ENCODE measurements at regions not wholly inside any gene's neighbourhood (a gene's known extent, or its start where the extent isn't known, plus 50 kb on each side); places are given as distances from the start of the nearest gene placed in this dataset.

- DNase-seq (ENCODE audit: low read depth): no peak
- FAIRE-seq: no peak
- TF ChIP-seq, protein P1, sequence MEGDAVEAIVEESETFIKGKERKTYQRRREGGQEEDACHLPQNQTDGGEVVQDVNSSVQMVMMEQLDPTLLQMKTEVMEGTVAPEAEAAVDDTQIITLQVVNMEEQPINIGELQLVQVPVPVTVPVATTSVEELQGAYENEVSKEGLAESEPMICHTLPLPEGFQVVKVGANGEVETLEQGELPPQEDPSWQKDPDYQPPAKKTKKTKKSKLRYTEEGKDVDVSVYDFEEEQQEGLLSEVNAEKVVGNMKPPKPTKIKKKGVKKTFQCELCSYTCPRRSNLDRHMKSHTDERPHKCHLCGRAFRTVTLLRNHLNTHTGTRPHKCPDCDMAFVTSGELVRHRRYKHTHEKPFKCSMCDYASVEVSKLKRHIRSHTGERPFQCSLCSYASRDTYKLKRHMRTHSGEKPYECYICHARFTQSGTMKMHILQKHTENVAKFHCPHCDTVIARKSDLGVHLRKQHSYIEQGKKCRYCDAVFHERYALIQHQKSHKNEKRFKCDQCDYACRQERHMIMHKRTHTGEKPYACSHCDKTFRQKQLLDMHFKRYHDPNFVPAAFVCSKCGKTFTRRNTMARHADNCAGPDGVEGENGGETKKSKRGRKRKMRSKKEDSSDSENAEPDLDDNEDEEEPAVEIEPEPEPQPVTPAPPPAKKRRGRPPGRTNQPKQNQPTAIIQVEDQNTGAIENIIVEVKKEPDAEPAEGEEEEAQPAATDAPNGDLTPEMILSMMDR (IDR thresholded peaks at IDR 0.05; ENCODE audit: insufficient read depth, low read length, severe bottlenecking): no peak
- Histone ChIP-seq H3K4me3 (ENCODE audit: low read depth, low read length) (no peak overlapping the region), H3K27me3 (ENCODE audit: control insufficient read depth, insufficient read depth, low read length) (no peaks in the 10 kb centered on the region), H3K36me3 (ENCODE audit: control insufficient read depth, insufficient read depth, low read length) (no peaks in the 10 kb centered on the region)
These were observed 72.8 kb upstream of the NEIL3 start for GRCh38 chr4:177236886-177237285.

DNA sequence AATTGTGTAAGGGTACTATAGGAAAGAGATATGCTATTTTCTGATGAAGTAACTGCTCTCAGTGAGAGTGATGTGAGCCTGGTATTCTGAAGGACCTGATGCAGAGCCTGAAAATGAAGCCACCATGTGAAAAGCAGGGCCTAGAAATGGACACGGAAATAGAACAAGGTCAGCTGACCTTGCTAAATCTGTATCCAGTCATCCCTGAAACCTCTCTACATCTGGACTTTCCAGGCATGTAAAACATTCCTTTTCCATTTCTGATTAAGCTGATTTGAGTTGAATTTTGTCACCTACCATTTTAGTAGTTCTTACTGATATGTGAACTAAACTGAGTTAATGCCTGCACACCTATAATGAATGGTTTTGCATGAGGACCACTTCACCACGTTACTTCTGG lies 72.4 kb upstream of the NEIL3 start:
- TF ChIP-seq, protein P1 (IDR thresholded peaks at IDR 0.05; ENCODE audit: insufficient read depth, low read length, severe bottlenecking): no peak
- Histone ChIP-seq H3K27me3 (ENCODE audit: control insufficient read depth, insufficient read depth, low read length) (no peaks in the 10 kb centered on the region), H3K36me3 (ENCODE audit: control insufficient read depth, insufficient read depth, low read length) (no peaks in the 10 kb centered on the region), H3K4me3 (ENCODE audit: low read depth, low read length) (no peak overlapping the region)
- no peak for FAIRE-seq
- no peak for DNase-seq (ENCODE audit: low read depth)

DNA sequence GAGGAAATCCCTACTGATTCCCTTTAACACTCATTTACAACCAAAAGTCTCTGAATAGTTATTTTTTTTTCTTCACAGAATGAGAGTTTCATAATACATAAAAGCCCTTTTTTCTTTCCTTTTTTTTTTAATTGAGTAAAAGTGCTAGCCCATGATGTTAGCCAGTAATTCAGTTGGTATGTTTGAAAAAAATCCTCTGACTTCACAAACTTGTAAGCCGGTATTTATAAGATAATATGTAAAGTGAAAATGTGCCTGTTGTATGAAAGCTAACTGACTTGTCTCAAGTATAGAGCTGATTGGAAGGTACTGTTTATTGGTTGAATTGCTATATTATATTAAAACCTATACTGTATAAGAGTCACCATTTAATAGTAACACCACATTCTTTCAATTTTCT lies 70.2 kb upstream of the NEIL3 start:
- H3K4me3 ChIP-seq (ENCODE audit: low read depth, low read length): no peak overlapping the region
- FAIRE-seq (no peak), DNase-seq (ENCODE audit: low read depth) (no peak)
- H3K27me3 ChIP-seq (ENCODE audit: control insufficient read depth, insufficient read depth, low read length): no peaks in the 10 kb centered on the region
- H3K36me3 ChIP-seq (ENCODE audit: control insufficient read depth, insufficient read depth, low read length): no peaks in the 10 kb centered on the region
- TF ChIP-seq, protein P1 (IDR thresholded peaks at IDR 0.05; ENCODE audit: insufficient read depth, low read length, severe bottlenecking): no peak

GRCh38 chr4:177239878-177240277 lies 69.8 kb upstream of the NEIL3 start:
- FAIRE-seq (no peak), DNase-seq (ENCODE audit: low read depth) (no peak)
- Histone ChIP-seq H3K36me3 (ENCODE audit: control insufficient read depth, insufficient read depth, low read length) (no peaks in the 10 kb centered on the region), H3K27me3 (ENCODE audit: control insufficient read depth, insufficient read depth, low read length) (no peaks in the 10 kb centered on the region), H3K4me3 (ENCODE audit: low read depth, low read length) (no peak overlapping the region)
- TF ChIP-seq, protein P1 (IDR thresholded peaks at IDR 0.05; ENCODE audit: insufficient read depth, low read length, severe bottlenecking): no peak

- TF ChIP-seq, protein P1 (IDR thresholded peaks at IDR 0.05; ENCODE audit: insufficient read depth, low read length, severe bottlenecking): no peak
- Histone ChIP-seq H3K4me3 (ENCODE audit: low read depth, low read length) (no peak overlapping the region), H3K27me3 (ENCODE audit: control insufficient read depth, insufficient read depth, low read length) (no peaks in the 10 kb centered on the region), H3K36me3 (ENCODE audit: control insufficient read depth, insufficient read depth, low read length) (no peaks in the 10 kb centered on the region)
- FAIRE-seq (no peak), DNase-seq (ENCODE audit: low read depth) (no peak)
These were observed 66.9 kb upstream of the NEIL3 start for GRCh38 chr4:177242651-177243286.
